Fibroblast of lung (primary cell): ENCODE measurements at regions not wholly inside any gene's neighbourhood (a gene's known extent, or its start where the extent isn't known, plus 50 kb on each side); places are given as distances from the start of the nearest gene placed in this dataset.

ENCODE experiments used
- CTCF ChIP-seq, 2 donors: IDR thresholded peaks in 1 of 2; conservative IDR thresholded peaks in 1 of 2; 1 replicate in 1 of 2; 2 replicates in 1 of 2; pipeline ENCODE4 v1.5.1; 2011 to 2012; ENCODE audit warnings: low read length in 2 of 2, control low read depth in 1 of 2, inconsistent platforms in 1 of 2, low read depth in 1 of 2, mild to moderate bottlenecking in 1 of 2
- EZH2 ChIP-seq: IDR thresholded peaks from 2 replicates; pipeline ENCODE4 v1.5.1; 2012; ENCODE audit warnings: low read length, control low read depth, mild to moderate bottlenecking; ENCODE audit errors: missing control alignments

- no peak for TF ChIP-seq CTCF (conservative IDR thresholded peaks at IDR 0.05 in 1 of 2, IDR thresholded peaks at IDR 0.05 in 1 of 2; ENCODE audit: low read depth in 1 of 2, low read length in 2 of 2)
- no peak for TF ChIP-seq EZH2
Observed at GRCh38 chr6:132139611-132140010, 188.4 kb upstream of the CCN2 start.
